ENCODE measurements at regions not wholly inside any gene's neighbourhood (a gene's known extent, or its start where the extent isn't known, plus 50 kb on each side); places are given as distances from the start of the nearest gene placed in this dataset.

DNA sequence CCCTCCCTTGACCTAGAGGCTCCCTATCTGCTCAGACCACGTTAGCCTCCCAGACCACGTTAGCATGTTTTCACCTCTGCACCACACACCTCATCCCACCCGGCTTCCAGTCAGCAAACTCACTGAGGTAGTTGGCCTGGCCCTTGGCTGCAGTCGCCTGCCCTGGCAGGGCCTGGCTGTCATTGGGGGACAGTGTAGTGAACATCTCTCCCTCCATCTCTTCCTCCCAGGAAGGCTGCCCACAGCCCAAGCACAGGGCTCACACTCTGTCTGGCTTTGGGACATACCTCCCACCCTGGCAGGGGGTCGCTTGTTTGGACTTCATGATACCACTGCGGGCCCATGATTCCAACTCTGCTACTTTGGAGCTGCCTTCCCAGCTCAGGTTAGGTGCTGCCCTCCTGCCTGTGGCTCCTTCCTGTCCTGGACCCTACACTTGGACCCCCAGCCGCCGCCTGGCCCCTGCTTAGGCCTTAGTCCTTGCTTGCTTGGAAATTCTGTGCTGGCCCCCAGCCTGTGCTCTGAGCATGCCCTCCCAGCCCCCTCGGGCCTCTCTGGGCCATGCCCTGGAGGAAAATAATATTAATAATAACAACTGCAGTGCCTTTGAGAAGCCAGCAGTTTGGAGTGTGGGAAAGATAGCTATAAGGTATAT lies 167.7 kb downstream of the COPRS start:
- Histone ChIP-seq H3K9ac (ENCODE audit: low read length) (no peak overlapping the region), H3K27me3 (replicated peaks in 1 of 4; ENCODE audit: control extremely low read depth in 1 of 4, control insufficient read depth in 3 of 4, insufficient read depth in 4 of 4, low read length in 3 of 4) (peaks cover 0 to 6% (median 0%) of the 10 kb centered on the region in 4 experiments), H3K36me3 (replicated peaks in 1 of 2; ENCODE audit: control extremely low read depth in 1 of 2, control insufficient read depth in 1 of 2, extremely low read depth in 1 of 2, insufficient read depth in 2 of 2, low read length in 1 of 2) (no peaks in the 10 kb centered on the region), H2AFZ (ENCODE audit: insufficient read depth, low read depth, low read length, poor library complexity, severe bottlenecking) (no peak overlapping the region), H3K79me2 (ENCODE audit: control insufficient read depth, insufficient read depth, low read length) (no peaks in the 10 kb centered on the region), H3K4me3 (ENCODE audit: control extremely low read depth in 1 of 5, extremely low read depth in 1 of 5, insufficient read depth in 1 of 5, low read depth in 2 of 5, low read length in 4 of 5) (no peak overlapping the region), H3K4me2 (replicated peaks; ENCODE audit: low read depth, low read length, poor library complexity, severe bottlenecking) (no peak overlapping the region), H3K4me1 (ENCODE audit: control insufficient read depth in 2 of 2, insufficient read depth in 2 of 2, low read length in 2 of 2) (no peaks in the 10 kb centered on the region), H3K27ac (ENCODE audit: low read length in 2 of 2) (no peak overlapping the region), H3K9me3 (ENCODE audit: control extremely low read depth in 1 of 3, control insufficient read depth in 2 of 3, insufficient read depth in 1 of 3, low read length in 2 of 3) (no peaks in the 10 kb centered on the region), H4K20me1 (ENCODE audit: control insufficient read depth, insufficient read depth, low read length, poor library complexity, severe bottlenecking) (no peaks in the 10 kb centered on the region)
- no peaks in the 10 kb centered on the region for H3K9me3 Mint-ChIP-seq (ENCODE audit: insufficient read depth)
- DNase-seq (no peak), ATAC-seq (ENCODE audit: low read depth) (no peak)
- POLR2A ChIA-PET, result no interaction called here
- TF ChIP-seq, protein P1, sequence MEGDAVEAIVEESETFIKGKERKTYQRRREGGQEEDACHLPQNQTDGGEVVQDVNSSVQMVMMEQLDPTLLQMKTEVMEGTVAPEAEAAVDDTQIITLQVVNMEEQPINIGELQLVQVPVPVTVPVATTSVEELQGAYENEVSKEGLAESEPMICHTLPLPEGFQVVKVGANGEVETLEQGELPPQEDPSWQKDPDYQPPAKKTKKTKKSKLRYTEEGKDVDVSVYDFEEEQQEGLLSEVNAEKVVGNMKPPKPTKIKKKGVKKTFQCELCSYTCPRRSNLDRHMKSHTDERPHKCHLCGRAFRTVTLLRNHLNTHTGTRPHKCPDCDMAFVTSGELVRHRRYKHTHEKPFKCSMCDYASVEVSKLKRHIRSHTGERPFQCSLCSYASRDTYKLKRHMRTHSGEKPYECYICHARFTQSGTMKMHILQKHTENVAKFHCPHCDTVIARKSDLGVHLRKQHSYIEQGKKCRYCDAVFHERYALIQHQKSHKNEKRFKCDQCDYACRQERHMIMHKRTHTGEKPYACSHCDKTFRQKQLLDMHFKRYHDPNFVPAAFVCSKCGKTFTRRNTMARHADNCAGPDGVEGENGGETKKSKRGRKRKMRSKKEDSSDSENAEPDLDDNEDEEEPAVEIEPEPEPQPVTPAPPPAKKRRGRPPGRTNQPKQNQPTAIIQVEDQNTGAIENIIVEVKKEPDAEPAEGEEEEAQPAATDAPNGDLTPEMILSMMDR (IDR thresholded peaks at IDR 0.05), result no peak
- TF ChIP-seq EZH2 (IDR thresholded peaks at IDR 0.05; ENCODE audit: borderline replicate concordance, insufficient read depth, low read depth, low read length, poor library complexity, severe bottlenecking), result no peak
- H3K27ac Mint-ChIP-seq, result no peak overlapping the region
- intact Hi-C loops (cut with micrococcal nuclease), result no loop called here
- 84% methylated on average over 7 of the region's 9 CpGs for WGBS (ENCODE audit: insufficient coverage)
- no peak overlapping the region for H3K4me3 Mint-ChIP-seq
- no peaks in the 10 kb centered on the region for H3K27me3 Mint-ChIP-seq
- CTCF ChIA-PET, result no interaction called here
- H3K4me1 Mint-ChIP-seq, result no peaks in the 10 kb centered on the region

DNA sequence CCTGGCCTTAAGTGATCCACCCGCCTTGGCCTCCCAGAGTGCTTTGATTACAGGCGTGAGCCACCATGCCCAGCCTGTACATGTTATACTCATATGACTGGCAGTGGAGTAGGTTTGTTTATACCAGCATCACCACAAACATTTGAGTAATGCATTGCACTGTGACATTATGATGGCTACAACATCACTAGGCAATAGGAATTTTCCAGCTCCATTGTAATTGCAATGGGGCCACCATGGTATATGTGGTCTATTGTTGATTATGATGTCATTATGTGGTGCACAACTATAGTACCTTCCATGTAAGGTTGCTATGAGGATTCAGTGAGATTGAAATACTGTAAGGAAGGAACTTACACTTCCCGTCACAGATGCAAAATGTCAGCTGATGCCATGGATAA lies 168.9 kb downstream of the COPRS start:
- Histone ChIP-seq H2AFZ (ENCODE audit: insufficient read depth, low read depth, low read length, poor library complexity, severe bottlenecking) (no peak overlapping the region), H3K27ac (ENCODE audit: low read length in 2 of 2) (no peak overlapping the region), H3K9ac (ENCODE audit: low read length) (no peak overlapping the region), H3K27me3 (replicated peaks in 1 of 4; ENCODE audit: control extremely low read depth in 1 of 4, control insufficient read depth in 3 of 4, insufficient read depth in 4 of 4, low read length in 3 of 4) (peaks cover 0 to 9% (median 1%) of the 10 kb centered on the region in 4 experiments), H3K4me1 (ENCODE audit: control insufficient read depth in 2 of 2, insufficient read depth in 2 of 2, low read length in 2 of 2) (no peaks in the 10 kb centered on the region), H3K9me3 (ENCODE audit: control extremely low read depth in 1 of 3, control insufficient read depth in 2 of 3, insufficient read depth in 1 of 3, low read length in 2 of 3) (no peaks in the 10 kb centered on the region), H3K36me3 (replicated peaks in 1 of 2; ENCODE audit: control extremely low read depth in 1 of 2, control insufficient read depth in 1 of 2, extremely low read depth in 1 of 2, insufficient read depth in 2 of 2, low read length in 1 of 2) (no peaks in the 10 kb centered on the region), H3K79me2 (ENCODE audit: control insufficient read depth, insufficient read depth, low read length) (no peaks in the 10 kb centered on the region), H3K4me3 (ENCODE audit: control extremely low read depth in 1 of 5, extremely low read depth in 1 of 5, insufficient read depth in 1 of 5, low read depth in 2 of 5, low read length in 4 of 5) (no peak overlapping the region), H4K20me1 (ENCODE audit: control insufficient read depth, insufficient read depth, low read length, poor library complexity, severe bottlenecking) (no peaks in the 10 kb centered on the region), H3K4me2 (replicated peaks; ENCODE audit: low read depth, low read length, poor library complexity, severe bottlenecking) (no peak overlapping the region)
- Mint-ChIP-seq H3K4me3 (no peak overlapping the region), H3K27me3 (no peaks in the 10 kb centered on the region), H3K9me3 (ENCODE audit: insufficient read depth) (no peaks in the 10 kb centered on the region), H3K27ac (no peak overlapping the region), H3K4me1 (no peaks in the 10 kb centered on the region)
- POLR2A ChIA-PET, result no interaction called here
- CTCF ChIA-PET, result interaction anchor here (1.2 kb wide), 1 partner anchor 152 kb away, joined by 4 read pairs; no protein-coding TSS in a partner anchor
- TF ChIP-seq, protein P1 (IDR thresholded peaks at IDR 0.05), result no peak
- TF ChIP-seq EZH2 (IDR thresholded peaks at IDR 0.05; ENCODE audit: borderline replicate concordance, insufficient read depth, low read depth, low read length, poor library complexity, severe bottlenecking), result no peak
- DNase-seq (no peak), ATAC-seq (ENCODE audit: low read depth) (no peak)
- intact Hi-C loops (cut with micrococcal nuclease), result no loop called here
- WGBS (ENCODE audit: insufficient coverage), result 78% methylated on average over 1 of the region's 3 CpGs
